GM19395 (cell line): ENCODE measurements at regions not wholly inside any gene's neighbourhood (a gene's known extent, or its start where the extent isn't known, plus 50 kb on each side); places are given as distances from the start of the nearest gene placed in this dataset.
"Not testable (repeated sequence)": the region's sequence is repeated elsewhere in the genome, so short reads cannot be mapped to it uniquely, and the experiment has no call there.

ENCODE experiments used
- ATAC-seq: cut with Tn5 transposase; IDR thresholded peaks from one replicate; pipeline ENCODE4 v1.9.1; 2021; ENCODE audit warnings: mild to moderate bottlenecking, moderate library complexity; ENCODE audit not compliant: unreplicated experiment

DNA sequence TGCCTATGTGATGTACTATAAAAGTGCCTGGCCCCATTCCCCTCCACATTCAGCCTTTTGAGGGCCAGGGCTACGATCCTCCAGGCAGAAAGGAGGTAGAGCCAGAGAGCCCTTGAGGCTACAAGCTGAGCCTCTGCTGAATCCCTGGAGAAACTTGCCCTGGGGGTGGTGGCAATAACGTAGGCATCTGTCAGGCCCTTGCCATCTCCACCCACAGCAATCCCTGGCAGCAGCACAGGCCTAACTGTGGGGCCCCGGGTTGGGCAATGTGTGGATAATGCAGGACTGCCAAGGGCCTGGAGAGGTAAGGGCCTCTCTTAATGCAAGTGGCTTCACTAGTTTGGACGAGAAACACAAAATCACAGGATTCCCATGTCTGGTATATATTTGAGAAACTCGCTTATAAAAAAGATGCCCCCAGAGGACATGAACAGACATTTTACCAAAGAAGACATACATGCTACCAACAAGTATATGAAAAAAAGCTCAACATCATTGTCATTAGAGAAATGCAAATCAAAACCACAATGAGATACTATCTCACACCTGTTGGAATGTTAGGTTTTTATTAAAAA is 99.0 kb downstream of the QRSL1 start:
- ATAC-seq = no peak

DNA sequence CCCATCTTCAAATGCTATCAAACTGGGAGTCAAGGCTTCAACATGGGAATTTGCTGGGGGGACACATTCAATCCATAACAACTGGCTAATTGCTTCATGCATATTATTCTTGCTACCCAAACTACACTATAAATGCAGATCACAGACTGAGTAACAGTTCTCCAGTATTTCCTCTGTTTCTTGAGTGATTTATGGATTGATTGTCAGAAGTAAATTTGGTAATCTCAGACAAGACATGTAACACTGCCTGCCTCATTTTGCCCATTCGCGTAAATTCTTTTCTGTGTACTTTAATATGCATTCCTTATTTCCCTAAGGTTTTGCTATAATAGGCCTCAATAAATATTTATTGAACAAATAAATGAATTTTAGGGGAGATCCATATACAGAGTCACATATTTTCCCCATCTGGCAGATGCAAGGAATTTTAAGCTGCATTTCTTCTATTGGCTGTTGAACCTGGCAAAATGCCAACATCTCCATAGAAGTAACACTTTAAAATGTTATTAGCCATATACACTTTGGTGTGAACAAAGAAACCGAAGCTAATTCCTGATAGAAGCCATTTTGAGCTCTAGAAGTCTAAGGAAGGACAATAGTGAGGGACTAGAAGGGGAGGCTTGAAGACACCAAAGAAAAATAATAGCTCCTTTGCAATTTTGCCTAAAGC is 98.2 kb downstream of the QRSL1 start:
- ATAC-seq = no peak

DNA sequence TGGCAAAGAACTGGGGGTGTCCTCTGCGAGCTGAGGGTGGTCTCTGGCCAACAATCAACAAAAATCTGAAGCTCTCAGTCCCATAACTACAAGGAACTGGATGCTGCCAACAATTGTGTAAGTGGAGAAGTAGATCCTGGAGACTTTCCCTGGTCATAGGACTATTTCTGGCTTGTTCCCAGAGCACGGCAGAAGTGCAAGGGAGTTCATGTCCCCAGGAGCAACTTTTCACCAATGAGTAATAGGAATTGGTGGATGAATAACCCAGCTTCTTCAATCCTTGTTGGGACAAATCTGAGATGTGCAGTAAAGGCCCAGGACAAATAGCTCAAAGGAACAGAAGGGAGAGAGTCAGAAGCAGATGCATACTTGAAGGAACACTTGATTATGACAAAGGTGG is 95.5 kb downstream of the QRSL1 start:
- ATAC-seq = no peak

DNA sequence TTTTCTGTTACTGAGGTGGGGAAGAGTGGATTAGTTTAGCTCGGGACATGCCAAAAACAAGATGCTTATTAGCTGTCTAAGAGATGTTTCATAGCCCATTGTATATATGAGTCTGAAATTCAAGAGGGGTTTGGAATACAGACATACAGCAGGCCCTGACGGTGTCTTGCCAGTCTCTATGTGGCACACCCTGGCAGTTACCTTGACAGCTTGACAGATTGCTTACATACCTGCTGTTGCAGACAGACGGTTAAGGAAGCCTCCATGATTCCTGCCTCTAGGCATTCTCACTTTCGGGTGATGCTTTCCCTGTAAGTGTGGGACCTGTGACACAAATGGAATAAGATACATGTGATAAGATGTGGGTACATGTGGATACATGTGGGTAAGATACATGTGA is 95.0 kb downstream of the QRSL1 start:
- ATAC-seq = no peak

DNA sequence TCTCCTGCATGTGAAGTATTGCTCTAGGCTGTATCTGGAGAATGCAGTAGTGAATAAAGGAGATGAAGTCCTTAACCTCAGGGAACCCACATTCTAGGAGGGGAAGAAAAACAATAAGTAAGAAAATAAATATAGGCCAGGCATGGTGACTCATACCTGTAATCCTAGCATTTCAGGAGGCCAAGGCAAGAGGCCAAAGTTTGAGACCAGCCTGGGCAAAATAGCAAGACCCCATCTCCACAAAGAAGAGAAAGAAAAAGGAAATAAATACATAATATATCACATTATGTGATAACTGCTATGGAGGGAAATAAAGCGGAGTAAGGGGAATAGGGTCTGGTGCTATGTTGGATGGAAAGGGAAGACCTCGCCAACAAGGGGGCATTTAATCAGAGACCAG is 94.0 kb downstream of the QRSL1 start:
- ATAC-seq = not testable (repeated sequence)

DNA sequence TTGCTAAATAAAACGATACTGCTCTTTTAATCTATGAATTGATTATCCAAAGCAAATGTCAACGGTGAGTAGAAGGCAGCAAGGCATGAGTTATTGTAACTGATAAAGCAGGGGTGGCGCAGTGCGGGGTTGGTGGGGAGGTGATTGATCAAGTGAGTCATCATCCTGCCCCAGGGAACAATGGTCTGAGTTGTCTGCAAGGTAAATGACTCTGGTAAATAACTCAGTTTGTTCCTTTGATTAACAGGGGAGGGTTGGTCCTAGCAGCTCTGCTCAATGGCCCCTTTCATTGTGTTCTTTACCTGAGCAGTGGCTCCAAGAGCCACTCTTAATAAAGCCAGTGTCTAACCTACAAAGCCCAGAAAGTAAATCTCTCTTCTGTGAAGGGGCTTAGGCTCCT is 91.8 kb downstream of the QRSL1 start:
- not testable (repeated sequence) for ATAC-seq
